RPMI8226 (cell line): ENCODE measurements at regions not wholly inside any gene's neighbourhood (a gene's known extent, or its start where the extent isn't known, plus 50 kb on each side); places are given as distances from the start of the nearest gene placed in this dataset.
"Not testable (repeated sequence)": the region's sequence is repeated elsewhere in the genome, so short reads cannot be mapped to it uniquely, and the experiment has no call there.

ENCODE experiments used
- DNase-seq: peaks from one replicate; pipeline ENCODE4 v3.0.0-alpha.2; 2015

- no peak for DNase-seq
Measured at GRCh38 chr6:163888030-163888819, 473.7 kb downstream of the QKI start.

GRCh38 chr6:163886428-163886827 lies 471.9 kb downstream of the QKI start:
- no peak for DNase-seq

- DNase-seq = no peak
Measured at GRCh38 chr6:163883984-163884383, 469.5 kb downstream of the QKI start.

GRCh38 chr6:163878698-163879097 lies 464.2 kb downstream of the QKI start:
- no peak for DNase-seq

- DNase-seq = no peak
Measured at GRCh38 chr6:163877877-163878639, 463.5 kb downstream of the QKI start.

- DNase-seq = no peak
Measured at GRCh38 chr6:163876391-163876790, 461.9 kb downstream of the QKI start.

GRCh38 chr6:163874784-163875183 lies 460.3 kb downstream of the QKI start:
- no peak for DNase-seq

DNA sequence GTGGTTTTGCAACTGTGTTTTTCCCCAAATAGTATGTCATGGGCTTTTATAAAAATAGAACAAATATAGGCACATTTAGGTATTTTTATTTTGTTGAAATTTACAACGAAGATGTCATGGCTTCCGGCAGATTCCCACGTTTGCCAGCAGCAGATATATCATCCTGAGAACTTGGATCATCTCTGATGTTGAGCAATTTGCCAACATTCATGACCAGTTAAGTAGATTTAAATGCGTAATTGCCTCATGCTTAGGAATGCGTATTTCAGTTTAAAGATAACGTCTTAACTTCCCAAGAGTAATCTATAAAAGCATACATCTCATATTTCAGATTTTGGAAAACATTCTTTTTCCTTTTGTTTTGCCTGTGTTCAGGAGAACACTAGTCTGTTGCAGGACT lies 457.8 kb downstream of the QKI start:
- DNase-seq = no peak

DNA sequence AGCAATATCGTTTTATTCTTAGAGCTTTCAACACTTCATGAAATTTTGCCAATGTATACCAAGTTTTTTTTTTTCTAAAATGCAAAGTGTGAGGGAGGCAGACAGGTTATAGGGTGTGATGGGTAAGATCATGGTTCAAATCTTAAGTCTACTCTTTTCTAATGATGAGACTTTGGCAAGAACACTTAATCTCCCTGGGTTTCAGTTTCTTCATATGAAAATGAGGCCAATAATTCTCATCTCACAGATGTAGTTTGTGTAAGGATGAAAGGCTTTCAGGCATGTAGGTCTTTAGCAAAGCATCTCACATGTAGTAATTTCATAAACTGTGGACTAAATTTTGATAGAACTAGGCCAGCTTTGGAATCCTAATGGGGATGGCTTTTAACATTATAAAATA lies 457.1 kb downstream of the QKI start:
- no peak for DNase-seq

DNA sequence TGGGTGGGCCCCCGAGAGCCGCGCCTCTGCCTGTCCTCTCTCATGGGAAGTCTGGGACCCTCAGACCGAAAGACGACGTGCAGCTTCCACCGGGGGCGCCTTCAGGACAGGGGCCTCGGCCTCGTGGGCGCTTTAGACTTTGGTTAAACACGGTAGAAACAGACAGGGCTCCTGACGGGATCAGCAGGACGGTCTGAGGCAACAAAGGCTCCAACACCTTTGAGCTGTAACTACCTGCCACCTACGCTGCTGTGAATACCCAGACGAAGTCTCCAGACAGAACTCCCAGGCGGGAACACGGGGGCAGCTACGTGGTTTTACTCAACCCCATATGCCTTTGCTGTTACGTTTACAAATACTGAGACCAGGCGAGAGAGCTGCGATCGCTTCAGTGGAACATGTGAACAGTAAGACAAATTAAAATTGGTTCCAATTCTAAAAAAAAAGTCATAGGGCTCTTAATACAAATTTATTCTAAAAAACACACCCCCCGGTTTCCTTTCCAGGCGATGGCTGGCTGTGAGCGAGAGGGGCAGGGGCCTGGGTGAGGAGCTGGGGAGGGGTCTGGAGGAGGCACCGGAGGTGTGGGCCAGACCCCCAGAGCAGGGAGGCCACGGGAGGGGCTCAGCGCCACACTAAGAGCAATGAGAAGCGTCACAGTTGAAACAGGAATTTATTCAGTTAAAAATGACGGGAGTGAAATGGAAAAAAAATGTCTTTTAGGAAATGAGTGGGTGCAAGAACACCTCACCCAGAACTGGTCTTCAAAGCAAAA lies 453.2 kb downstream of the QKI start:
- no peak for DNase-seq

GRCh38 chr6:163866192-163866591 lies 451.7 kb downstream of the QKI start:
- DNase-seq = no peak

GRCh38 chr6:163863565-163863964 lies 449.0 kb downstream of the QKI start:
- DNase-seq = peak; percentile 53

DNA sequence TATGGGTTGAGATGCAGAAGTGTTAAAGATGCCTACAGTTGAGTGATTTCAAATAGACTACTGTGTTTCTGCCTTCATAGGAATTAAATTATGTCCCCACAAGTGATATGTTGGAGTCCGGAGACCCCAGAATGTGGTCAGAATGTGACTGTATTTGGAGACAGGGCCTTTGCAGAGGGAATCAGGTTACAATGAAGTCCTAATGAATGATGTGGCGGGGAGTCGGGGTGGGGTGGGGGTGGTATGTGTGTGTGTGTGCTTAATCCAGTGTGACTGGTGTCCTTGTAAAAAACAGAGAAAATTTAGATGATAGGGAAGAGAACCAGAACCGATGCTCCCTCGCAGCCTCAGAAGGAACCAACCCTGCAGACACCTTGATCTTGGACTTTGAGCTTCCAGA lies 448.2 kb downstream of the QKI start:
- DNase-seq = no peak

DNA sequence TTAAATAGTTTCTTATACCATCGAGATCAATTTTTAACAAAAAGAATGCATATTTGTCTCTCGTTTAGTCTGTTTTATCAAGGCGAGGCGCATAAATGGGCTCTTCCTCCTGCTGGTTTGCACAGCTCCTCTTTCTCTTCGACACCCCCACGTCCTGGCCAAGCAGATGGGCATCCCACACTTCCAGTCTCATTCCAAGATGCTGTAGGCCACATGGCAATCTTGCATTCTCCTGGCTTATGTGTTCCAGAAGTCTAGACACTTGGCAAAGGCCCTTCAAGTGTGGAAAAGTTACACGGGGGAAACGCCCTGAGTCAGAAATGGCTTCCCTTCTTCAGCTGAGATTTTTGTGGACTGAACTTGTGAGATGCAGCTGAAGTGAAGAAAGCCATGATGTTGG lies 447.1 kb downstream of the QKI start:
- DNase-seq = no peak

- no peak for DNase-seq
Measured at GRCh38 chr6:163860287-163861081, 446.0 kb downstream of the QKI start.

DNA sequence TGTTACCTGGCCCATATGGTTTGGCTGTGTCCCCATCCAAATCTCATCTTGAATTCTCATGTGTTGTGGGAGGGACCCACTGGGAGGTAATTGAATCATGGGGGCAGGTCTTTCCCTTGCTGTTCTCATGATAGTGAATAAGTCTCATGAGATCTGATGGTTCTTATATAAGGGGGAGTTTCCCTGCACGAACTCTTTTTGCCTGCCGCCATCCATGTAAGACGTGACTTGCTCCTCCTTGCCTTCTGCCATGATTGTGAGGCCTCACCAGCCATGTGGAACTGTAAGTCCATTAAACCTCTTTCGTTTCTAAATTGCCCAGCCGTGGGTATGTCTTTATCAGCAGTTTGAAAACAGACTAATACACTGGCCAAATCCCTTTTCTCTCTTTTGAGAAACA lies 444.4 kb downstream of the QKI start:
- not testable (repeated sequence) for DNase-seq

DNA sequence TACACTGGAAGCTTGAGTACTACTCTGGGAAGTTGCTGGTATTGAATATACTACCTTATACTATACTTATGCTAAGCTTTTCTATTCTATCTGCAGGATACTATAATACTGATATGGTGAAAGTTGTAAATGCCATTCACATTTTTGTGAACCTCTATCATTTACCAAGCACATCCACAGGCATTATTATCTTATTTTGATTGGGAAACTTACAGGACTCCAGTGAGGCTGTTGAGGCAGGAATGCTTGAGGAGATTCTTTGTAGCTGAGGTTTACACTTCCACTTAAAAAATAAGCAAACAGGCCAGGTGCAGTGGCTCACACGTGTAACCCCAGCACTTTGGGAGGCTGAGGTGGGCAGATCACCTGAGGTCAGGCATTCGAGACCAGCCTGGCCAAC lies 442.9 kb downstream of the QKI start:
- DNase-seq = no peak

DNA sequence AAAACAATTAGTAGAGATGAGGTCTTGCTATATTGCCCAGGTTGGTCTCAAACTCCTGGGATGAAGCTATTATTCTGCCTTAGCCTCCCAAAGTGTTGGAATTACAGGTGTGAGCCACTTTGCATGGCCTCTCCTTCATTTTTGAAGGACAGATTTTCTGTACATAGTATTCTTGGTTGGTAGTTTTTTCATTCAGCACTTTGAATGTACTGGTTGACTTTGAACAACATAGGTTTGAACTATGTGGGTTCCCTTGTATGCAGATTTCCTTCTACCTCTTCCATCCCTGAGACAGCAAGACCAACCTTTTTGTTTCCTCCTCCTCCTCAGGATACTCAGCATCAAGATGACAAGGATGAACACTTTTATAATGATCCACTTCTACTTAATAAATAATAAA lies 436.4 kb downstream of the QKI start:
- DNase-seq = no peak

GRCh38 chr6:163844761-163845160 lies 430.2 kb downstream of the QKI start:
- no peak for DNase-seq

GRCh38 chr6:163844357-163844756 lies 429.8 kb downstream of the QKI start:
- no peak for DNase-seq

- no peak for DNase-seq
Measured at GRCh38 chr6:163843218-163843617, 428.7 kb downstream of the QKI start.

DNA sequence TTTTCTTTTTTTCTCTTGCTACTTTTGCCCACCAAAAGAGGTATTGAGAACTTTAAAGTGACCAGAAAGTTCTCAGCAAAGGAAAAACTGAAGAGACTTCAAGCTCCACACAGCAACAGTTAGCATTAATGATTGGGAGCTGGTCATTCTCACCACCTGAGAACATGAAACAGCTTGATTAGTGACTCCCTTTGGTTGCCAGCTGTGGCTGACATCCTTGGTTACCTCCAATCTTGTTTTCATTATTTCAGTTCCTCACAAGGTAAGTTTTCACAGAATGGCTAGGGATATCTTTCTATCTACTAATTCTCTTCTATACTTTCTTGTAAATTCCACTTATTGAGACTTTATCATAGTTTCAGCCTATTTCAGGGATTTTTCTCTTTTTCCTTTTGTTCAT lies 427.9 kb downstream of the QKI start:
- no peak for DNase-seq

GRCh38 chr6:163841733-163842132 lies 427.2 kb downstream of the QKI start:
- DNase-seq = no peak
